Posterior cingulate gyrus (tissue), 11 donors: ENCODE measurements at regions not wholly inside any gene's neighbourhood (a gene's known extent, or its start where the extent isn't known, plus 50 kb on each side); places are given as distances from the start of the nearest gene placed in this dataset.
A peak's percentile ranks its signal among the peaks of the same experiment; 100 is the strongest.
"Not testable (repeated sequence)": the region's sequence is repeated elsewhere in the genome, so short reads cannot be mapped to it uniquely, and the experiment has no call there.

Experiments used
- DNase-seq, 10 donors: peaks; one replicate each; pipeline versions ENCODE4 v3.0.0 to v3.0.0-alpha.2; 2020 to 2021; ENCODE audit warnings: mixed read lengths in 3 of 10
- intact Hi-C: fragments of 100-400 bp; cut with DNase I; formaldehyde crosslinking; loops from one replicate; pipeline ENCODE4 v1.15.1; 2023

GRCh38 chr4:177163532-177163931 is 146.1 kb upstream of the NEIL3 start:
- intact Hi-C loops, result no loop called here

GRCh38 chr4:177171588-177171987 is 138.1 kb upstream of the NEIL3 start:
- no peak for DNase-seq
- intact Hi-C loops, result no loop called here

More at GRCh38 chr4:177163532-177163931, 146.1 kb upstream of the NEIL3 start:
- no peak for DNase-seq

- intact Hi-C loops, result no loop called here
- no peak for DNase-seq
Measured at GRCh38 chr4:177175473-177175872, 134.2 kb upstream of the NEIL3 start.

GRCh38 chr4:177177541-177178081 is 132.1 kb upstream of the NEIL3 start:
- no peak for DNase-seq
- intact Hi-C loops, result no loop called here

- DNase-seq, result no peak
- intact Hi-C loops, result no loop called here
Measured at GRCh38 chr4:177178246-177178645, 131.4 kb upstream of the NEIL3 start.

- intact Hi-C loops, result no loop called here
- no peak for DNase-seq
Measured at GRCh38 chr4:177182166-177182565, 127.5 kb upstream of the NEIL3 start.

- no peak for DNase-seq
- intact Hi-C loops, result no loop called here
Measured at GRCh38 chr4:177182728-177183127, 126.9 kb upstream of the NEIL3 start.

- DNase-seq, result no peak
- intact Hi-C loops, result no loop called here
Measured at GRCh38 chr4:177185151-177185550, 124.5 kb upstream of the NEIL3 start.

GRCh38 chr4:177185579-177185978 is 124.1 kb upstream of the NEIL3 start:
- no peak for DNase-seq
- intact Hi-C loops, result no loop called here

GRCh38 chr4:177187371-177187770 is 122.3 kb upstream of the NEIL3 start:
- intact Hi-C loops, result no loop called here
- no peak for DNase-seq

- intact Hi-C loops, result no loop called here
- DNase-seq, result no peak
Measured at GRCh38 chr4:177190995-177191580, 118.6 kb upstream of the NEIL3 start.

GRCh38 chr4:177191586-177191985 is 118.1 kb upstream of the NEIL3 start:
- no peak for DNase-seq
- intact Hi-C loops, result no loop called here

- intact Hi-C loops, result no loop called here
- no peak for DNase-seq
Measured at GRCh38 chr4:177191991-177192390, 117.7 kb upstream of the NEIL3 start.

- intact Hi-C loops, result not testable (repeated sequence)
- DNase-seq, result peak in 2 of 10 donors; percentile 75 to 77
Measured at GRCh38 chr4:177193024-177193715, 116.5 kb upstream of the NEIL3 start.

- DNase-seq, result no peak
- intact Hi-C loops, result no loop called here
Measured at GRCh38 chr4:177194906-177195305, 114.8 kb upstream of the NEIL3 start.

- intact Hi-C loops, result no loop called here
- no peak for DNase-seq
Measured at GRCh38 chr4:177196615-177197014, 113.1 kb upstream of the NEIL3 start.

- intact Hi-C loops, result no loop called here
- DNase-seq, result no peak
Measured at GRCh38 chr4:177201614-177202013, 108.1 kb upstream of the NEIL3 start.

- intact Hi-C loops, result no loop called here
- DNase-seq, result no peak
Measured at GRCh38 chr4:177204126-177204525, 105.5 kb upstream of the NEIL3 start.

GRCh38 chr4:177214935-177215334 is 94.7 kb upstream of the NEIL3 start:
- intact Hi-C loops, result no loop called here
- DNase-seq, result no peak

- no peak for DNase-seq
- intact Hi-C loops, result no loop called here
Measured at GRCh38 chr4:177220376-177220775, 89.3 kb upstream of the NEIL3 start.

- no peak for DNase-seq
- intact Hi-C loops, result no loop called here
Measured at GRCh38 chr4:177222781-177223180, 86.9 kb upstream of the NEIL3 start.

GRCh38 chr4:177225605-177226004 is 84.1 kb upstream of the NEIL3 start:
- DNase-seq, result no peak
- intact Hi-C loops, result no loop called here
